ENCODE measurements at regions not wholly inside any gene's neighbourhood (a gene's known extent, or its start where the extent isn't known, plus 50 kb on each side); places are given as distances from the start of the nearest gene placed in this dataset.

DNA sequence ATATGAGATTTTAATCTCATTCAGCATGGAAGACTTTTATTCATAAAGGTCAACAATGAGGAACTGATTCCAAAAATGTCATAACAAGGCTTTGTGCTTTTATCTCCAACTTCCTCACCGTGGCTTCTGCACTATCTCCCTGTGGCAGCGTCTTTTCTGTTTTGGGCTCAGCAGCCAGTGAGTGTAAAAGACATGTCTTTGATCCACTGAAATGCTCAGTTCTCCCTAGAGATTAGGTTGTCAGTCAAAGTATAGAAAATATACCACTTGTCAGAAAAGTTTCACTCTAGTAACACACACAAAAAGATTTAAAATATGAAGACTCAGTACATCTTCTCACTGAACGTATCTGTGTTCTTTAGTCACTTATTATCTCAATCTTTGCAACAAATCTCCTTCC, 901.8 kb upstream of the ZWINT start:
- H3K9me3 ChIP-seq: no peaks in the 10 kb centered on the region
- POLR2A ChIA-PET: no interaction called here
- Mint-ChIP-seq H3K27me3 (ENCODE audit: insufficient read depth, unreplicated experiment) (peaks cover 4% of the 10 kb centered on the region), H3K36me3 (ENCODE audit: insufficient read depth, unreplicated experiment) (no peaks in the 10 kb centered on the region), H3K4me1 (ENCODE audit: low read depth, unreplicated experiment) (no peaks in the 10 kb centered on the region), H3K9me3 (ENCODE audit: unreplicated experiment) (peaks cover 10% of the 10 kb centered on the region), H3K27ac (ENCODE audit: unreplicated experiment) (no peak overlapping the region), H3K4me3 (ENCODE audit: unreplicated experiment) (no peak overlapping the region)
- H3K4me1 ChIP-seq: no peaks in the 10 kb centered on the region
- TF ChIP-seq CTCF (IDR thresholded peaks at IDR 0.05; ENCODE audit: insufficient read depth in 1 of 2, low read depth in 1 of 2, low read length in 1 of 2, severe bottlenecking in 1 of 2, unreplicated experiment in 1 of 2): no peak
- H3K4me3 ChIP-seq (ENCODE audit: low read depth, low read length): no peak overlapping the region
- DNase-seq: no peak
- H3K36me3 ChIP-seq (ENCODE audit: control insufficient read depth, insufficient read depth, low read length): no peaks in the 10 kb centered on the region
- BruUV-seq (replicated peaks): no TSS peak
- no peaks in the 10 kb centered on the region for H3K27me3 ChIP-seq (replicated peaks; ENCODE audit: control insufficient read depth, insufficient read depth, low read length)
- CTCF ChIA-PET: no interaction called here
- intact Hi-C loops (cut with micrococcal nuclease; ENCODE audit: unreplicated experiment): no loop called here

GRCh38 chr10:57260175-57260574, 899.1 kb upstream of the ZWINT start:
- ChIA-PET POLR2A (no interaction called here), CTCF (no interaction called here)
- H3K9me3 ChIP-seq: no peaks in the 10 kb centered on the region
- no peak for DNase-seq
- no peaks in the 10 kb centered on the region for H3K4me1 ChIP-seq
- peaks cover 10% of the 10 kb centered on the region for H3K9me3 Mint-ChIP-seq (ENCODE audit: unreplicated experiment)
- no TSS peak for BruUV-seq (replicated peaks)
- H3K36me3 ChIP-seq (ENCODE audit: control insufficient read depth, insufficient read depth, low read length): no peaks in the 10 kb centered on the region
- H3K4me1 Mint-ChIP-seq (ENCODE audit: low read depth, unreplicated experiment): no peaks in the 10 kb centered on the region
- no peak overlapping the region for H3K27ac Mint-ChIP-seq (ENCODE audit: unreplicated experiment)
- intact Hi-C loops (cut with micrococcal nuclease; ENCODE audit: unreplicated experiment): no loop called here
- no peak for TF ChIP-seq CTCF (IDR thresholded peaks at IDR 0.05; ENCODE audit: insufficient read depth in 1 of 2, low read depth in 1 of 2, low read length in 1 of 2, severe bottlenecking in 1 of 2, unreplicated experiment in 1 of 2)
- H3K4me3 Mint-ChIP-seq (ENCODE audit: unreplicated experiment): no peak overlapping the region
- H3K27me3 Mint-ChIP-seq (ENCODE audit: insufficient read depth, unreplicated experiment): peaks cover 4% of the 10 kb centered on the region
- no peaks in the 10 kb centered on the region for H3K27me3 ChIP-seq (replicated peaks; ENCODE audit: control insufficient read depth, insufficient read depth, low read length)
- H3K36me3 Mint-ChIP-seq (ENCODE audit: insufficient read depth, unreplicated experiment): no peaks in the 10 kb centered on the region
- H3K4me3 ChIP-seq (ENCODE audit: low read depth, low read length): no peak overlapping the region

DNA sequence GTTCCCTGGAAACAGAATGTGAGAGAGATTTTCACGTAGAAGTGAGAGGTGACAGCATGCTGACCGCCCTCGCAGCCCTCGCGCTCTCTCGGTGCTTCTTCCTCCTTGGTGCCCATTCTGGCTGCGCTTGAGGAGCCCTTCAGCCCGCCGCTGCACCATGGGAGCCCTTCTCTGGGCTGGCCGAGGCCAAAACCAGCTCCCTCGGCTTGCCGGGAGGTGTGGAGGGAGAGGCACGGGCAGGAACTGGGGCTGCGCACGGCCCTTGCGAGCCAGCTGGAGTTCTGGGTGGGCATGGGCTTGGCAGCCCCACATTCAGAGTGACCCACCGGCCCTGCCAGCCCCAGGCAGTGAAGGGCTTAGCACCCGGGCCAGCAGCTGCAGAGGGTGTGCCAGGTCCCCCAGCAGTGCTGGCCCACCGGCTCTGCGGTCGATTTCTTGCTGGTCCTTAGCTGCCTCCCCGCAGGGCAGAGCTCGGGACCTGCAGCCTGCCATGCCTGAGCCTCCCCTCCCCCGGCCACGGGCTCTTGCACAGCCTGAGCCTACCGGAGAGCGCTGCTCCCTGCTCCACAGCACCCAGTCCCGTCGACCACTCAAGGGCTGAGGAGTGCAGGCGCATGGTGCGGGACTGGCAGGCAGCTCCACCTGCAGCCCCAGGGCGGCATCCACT, 888.7 kb upstream of the ZWINT start:
- Histone ChIP-seq H3K27me3 (replicated peaks; ENCODE audit: control insufficient read depth, insufficient read depth, low read length) (no peaks in the 10 kb centered on the region), H3K4me3 (ENCODE audit: low read depth, low read length) (no peak overlapping the region), H3K4me1 (no peaks in the 10 kb centered on the region), H3K9me3 (no peaks in the 10 kb centered on the region), H3K36me3 (ENCODE audit: control insufficient read depth, insufficient read depth, low read length) (no peaks in the 10 kb centered on the region)
- Mint-ChIP-seq H3K27ac (ENCODE audit: unreplicated experiment) (no peak overlapping the region), H3K9me3 (ENCODE audit: unreplicated experiment) (peaks cover 9% of the 10 kb centered on the region), H3K4me1 (ENCODE audit: low read depth, unreplicated experiment) (no peaks in the 10 kb centered on the region), H3K4me3 (ENCODE audit: unreplicated experiment) (no peak overlapping the region), H3K36me3 (ENCODE audit: insufficient read depth, unreplicated experiment) (no peaks in the 10 kb centered on the region), H3K27me3 (ENCODE audit: insufficient read depth, unreplicated experiment) (no peaks in the 10 kb centered on the region)
- TF ChIP-seq CTCF (IDR thresholded peaks at IDR 0.05; ENCODE audit: insufficient read depth in 1 of 2, low read depth in 1 of 2, low read length in 1 of 2, severe bottlenecking in 1 of 2, unreplicated experiment in 1 of 2): no peak
- no TSS peak for BruUV-seq (replicated peaks)
- ChIA-PET CTCF (no interaction called here), POLR2A (no interaction called here)
- intact Hi-C loops (cut with micrococcal nuclease; ENCODE audit: unreplicated experiment): no loop called here
- peak in 1 of 2 experiments; percentile 34 for DNase-seq

Measured in Caco-2 (cell line).